Activated CD8-positive, alpha-beta memory T cell treated with anti-CD3 and anti-CD28 coated beads, Interleukin-2, amount 50 U/mL, for 48 hours (primary cell): ENCODE measurements at regions not wholly inside any gene's neighbourhood (a gene's known extent, or its start where the extent isn't known, plus 50 kb on each side); places are given as distances from the start of the nearest gene placed in this dataset.

Experiments used
- DNase-seq: peaks from one replicate; pipeline ENCODE4 v3.0.0-alpha.2; 2020

- no peak for DNase-seq
Measured at GRCh38 chr10:130728531-130729215, 582.8 kb downstream of the TCERG1L start.

GRCh38 chr10:130729876-130730275 is 581.6 kb downstream of the TCERG1L start:
- DNase-seq = no peak

GRCh38 chr10:130737186-130737585 is 574.3 kb downstream of the TCERG1L start:
- no peak for DNase-seq

GRCh38 chr10:130737621-130738020 is 573.9 kb downstream of the TCERG1L start:
- DNase-seq = no peak

GRCh38 chr10:130739016-130739756 is 572.3 kb downstream of the TCERG1L start:
- DNase-seq = no peak

GRCh38 chr10:130739757-130740145 is 571.8 kb downstream of the TCERG1L start:
- no peak for DNase-seq

- no peak for DNase-seq
Measured at GRCh38 chr10:130740166-130740565, 571.4 kb downstream of the TCERG1L start.

GRCh38 chr10:130740915-130741750 is 570.4 kb downstream of the TCERG1L start:
- DNase-seq = no peak

- DNase-seq = no peak
Measured at GRCh38 chr10:130741901-130742855, 569.3 kb downstream of the TCERG1L start.

- DNase-seq = no peak
Measured at GRCh38 chr10:130742941-130743675, 568.4 kb downstream of the TCERG1L start.

GRCh38 chr10:130743751-130744271 is 567.7 kb downstream of the TCERG1L start:
- DNase-seq = no peak

- no peak for DNase-seq
Measured at GRCh38 chr10:130744631-130745030, 566.9 kb downstream of the TCERG1L start.

- DNase-seq = no peak
Measured at GRCh38 chr10:130745251-130745650, 566.3 kb downstream of the TCERG1L start.

GRCh38 chr10:130745821-130746220 is 565.7 kb downstream of the TCERG1L start:
- no peak for DNase-seq

GRCh38 chr10:130746311-130746710 is 565.2 kb downstream of the TCERG1L start:
- DNase-seq = no peak

- no peak for DNase-seq
Measured at GRCh38 chr10:130747356-130747755, 564.2 kb downstream of the TCERG1L start.

GRCh38 chr10:130747946-130748345 is 563.6 kb downstream of the TCERG1L start:
- DNase-seq = no peak

- no peak for DNase-seq
Measured at GRCh38 chr10:130748409-130749057, 563.0 kb downstream of the TCERG1L start.

- no peak for DNase-seq
Measured at GRCh38 chr10:130749911-130750310, 561.6 kb downstream of the TCERG1L start.

GRCh38 chr10:130750441-130750840 is 561.1 kb downstream of the TCERG1L start:
- DNase-seq = no peak
